ENCODE measurements at regions not wholly inside any gene's neighbourhood (a gene's known extent, or its start where the extent isn't known, plus 50 kb on each side); places are given as distances from the start of the nearest gene placed in this dataset.
"Not testable (repeated sequence)": the region's sequence is repeated elsewhere in the genome, so short reads cannot be mapped to it uniquely, and the experiment has no call there.

DNA sequence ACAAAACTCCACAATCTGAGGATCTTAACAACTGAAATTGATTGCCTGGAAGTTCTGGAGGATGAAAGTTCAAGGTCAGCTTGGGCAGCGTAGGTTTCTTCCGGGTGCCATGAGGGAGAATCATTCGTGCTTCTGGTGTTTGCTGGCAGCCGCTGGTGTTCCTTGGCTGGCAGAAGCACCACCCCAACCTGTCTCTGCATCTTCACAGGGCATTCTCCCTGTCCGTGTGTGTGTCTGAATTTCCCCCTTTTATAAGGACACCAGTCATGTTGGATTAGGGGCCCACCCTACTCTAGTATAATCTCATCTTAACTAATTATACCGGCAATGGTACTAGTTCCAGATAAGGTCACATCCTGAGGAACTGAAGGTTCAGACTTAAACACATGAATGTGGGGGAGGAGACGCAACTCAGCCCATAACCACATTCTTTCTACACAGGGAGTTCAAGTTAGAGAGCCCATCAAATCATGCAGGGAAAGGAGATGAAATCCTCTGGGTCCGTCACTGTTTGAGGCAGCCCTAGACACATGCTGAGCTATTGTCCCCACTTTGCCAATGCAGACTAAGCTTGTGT lies 175.9 kb upstream of the PLGLB2 start:
- DNase-seq (ENCODE audit: low spot score in 2 of 2); H3K4me1 Mint-ChIP-seq; H3K36me3 Mint-ChIP-seq; ATAC-seq (ENCODE audit: low read depth); H3K4me3 Mint-ChIP-seq; H3K27ac Mint-ChIP-seq; H3K27me3 Mint-ChIP-seq; H3K9me3 Mint-ChIP-seq: not testable (repeated sequence)

DNA sequence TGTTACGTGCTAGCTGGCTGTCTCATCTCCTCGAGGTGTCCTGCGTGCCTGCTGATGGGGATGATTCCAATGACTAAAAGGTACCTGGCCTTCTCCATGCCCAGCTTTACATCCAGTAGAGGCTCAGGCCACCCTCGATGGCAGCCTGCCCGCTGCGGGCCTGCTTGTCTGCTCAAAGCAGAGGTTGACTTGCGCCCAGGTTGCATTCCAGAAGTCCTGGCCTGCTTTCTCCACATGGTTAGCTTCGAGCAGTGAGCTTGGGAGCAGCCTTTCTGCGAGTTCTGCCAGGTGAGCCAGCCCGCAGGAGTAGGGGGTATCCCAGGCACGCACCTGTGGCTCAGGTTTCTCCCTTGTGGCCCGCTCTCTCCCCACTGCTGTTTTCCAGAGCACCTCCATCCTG lies 175.0 kb upstream of the PLGLB2 start:
- ATAC-seq (ENCODE audit: low read depth); H3K4me3 Mint-ChIP-seq; H3K27me3 Mint-ChIP-seq; H3K4me1 Mint-ChIP-seq; H3K9me3 Mint-ChIP-seq; H3K36me3 Mint-ChIP-seq; DNase-seq (ENCODE audit: low spot score in 2 of 2); H3K27ac Mint-ChIP-seq: not testable (repeated sequence)

DNA sequence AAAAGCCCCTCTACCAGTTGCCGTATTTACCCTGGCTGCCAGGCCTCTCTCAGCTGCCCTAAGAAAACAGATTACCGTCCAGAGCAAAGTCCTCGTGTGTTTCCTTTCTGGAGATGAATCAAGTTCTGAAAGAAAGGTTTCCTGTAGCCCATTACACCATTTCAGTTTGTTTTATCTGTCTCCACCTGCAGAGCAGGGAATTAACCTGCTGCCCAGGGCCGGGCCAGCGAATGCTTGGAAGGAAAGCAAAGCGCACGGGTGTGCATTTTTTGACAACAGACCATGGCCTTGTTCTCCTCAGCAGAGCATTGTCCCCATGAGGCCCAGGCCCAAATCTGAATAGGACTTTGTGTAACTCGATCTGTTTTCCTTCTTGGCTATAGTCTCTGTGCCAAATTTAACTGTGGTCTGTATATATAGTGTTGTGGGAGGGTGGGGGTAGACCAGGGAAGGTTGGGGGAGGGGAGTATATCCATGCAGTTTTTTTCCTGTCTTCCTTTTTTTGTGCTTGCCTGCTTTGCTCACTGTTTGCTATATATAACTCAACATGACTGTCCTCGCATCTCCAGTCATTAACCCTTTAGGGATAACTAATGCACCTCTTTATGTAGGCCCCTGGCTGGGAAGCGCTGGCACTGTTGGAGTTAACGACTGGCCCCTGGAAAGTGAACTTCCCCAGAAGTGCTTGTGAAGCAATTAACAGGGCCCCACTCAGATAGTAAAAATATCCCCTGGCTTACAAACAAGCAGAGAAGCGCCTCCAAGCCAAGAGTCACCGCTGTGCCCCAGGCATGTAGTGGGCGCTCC lies 174.3 kb upstream of the PLGLB2 start:
- not testable (repeated sequence) for H3K27me3 Mint-ChIP-seq; DNase-seq (ENCODE audit: low spot score in 2 of 2); ATAC-seq (ENCODE audit: low read depth); H3K27ac Mint-ChIP-seq; H3K4me1 Mint-ChIP-seq; H3K9me3 Mint-ChIP-seq; H3K36me3 Mint-ChIP-seq; H3K4me3 Mint-ChIP-seq

GRCh38 chr2:87574193-87575119 lies 173.4 kb upstream of the PLGLB2 start:
- H3K4me1 Mint-ChIP-seq; H3K36me3 Mint-ChIP-seq; H3K4me3 Mint-ChIP-seq; DNase-seq (ENCODE audit: low spot score in 2 of 2); H3K27me3 Mint-ChIP-seq; ATAC-seq (ENCODE audit: low read depth); H3K9me3 Mint-ChIP-seq; H3K27ac Mint-ChIP-seq: not testable (repeated sequence)

DNA sequence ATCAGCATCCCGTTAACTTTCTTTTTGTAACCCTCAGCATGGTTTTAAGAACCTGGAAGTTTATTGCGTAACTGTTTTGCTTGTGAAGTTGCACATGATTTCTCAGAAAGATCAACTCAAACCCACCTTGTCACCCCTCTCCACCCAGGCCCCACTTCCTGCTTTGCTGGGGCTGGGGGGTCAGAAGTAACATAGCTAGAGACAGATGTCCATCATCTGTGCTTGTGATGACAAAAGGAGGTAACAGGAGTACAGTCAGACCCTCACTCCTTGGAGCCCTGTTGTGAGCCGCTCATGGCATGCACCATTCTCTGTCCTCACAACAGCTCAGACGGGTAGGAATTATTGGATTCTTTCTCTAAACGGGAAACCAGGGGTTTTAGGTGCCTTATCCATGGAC lies 172.7 kb upstream of the PLGLB2 start:
- H3K4me1 Mint-ChIP-seq; H3K27me3 Mint-ChIP-seq; H3K36me3 Mint-ChIP-seq; ATAC-seq (ENCODE audit: low read depth); H3K9me3 Mint-ChIP-seq; H3K4me3 Mint-ChIP-seq; DNase-seq (ENCODE audit: low spot score in 2 of 2); H3K27ac Mint-ChIP-seq: not testable (repeated sequence)

- H3K4me3 Mint-ChIP-seq; H3K9me3 Mint-ChIP-seq; H3K36me3 Mint-ChIP-seq; H3K27me3 Mint-ChIP-seq; DNase-seq (ENCODE audit: low spot score in 2 of 2); H3K27ac Mint-ChIP-seq; H3K4me1 Mint-ChIP-seq; ATAC-seq (ENCODE audit: low read depth): not testable (repeated sequence)
These were observed 170.5 kb upstream of the PLGLB2 start for GRCh38 chr2:87577358-87577757.

DNA sequence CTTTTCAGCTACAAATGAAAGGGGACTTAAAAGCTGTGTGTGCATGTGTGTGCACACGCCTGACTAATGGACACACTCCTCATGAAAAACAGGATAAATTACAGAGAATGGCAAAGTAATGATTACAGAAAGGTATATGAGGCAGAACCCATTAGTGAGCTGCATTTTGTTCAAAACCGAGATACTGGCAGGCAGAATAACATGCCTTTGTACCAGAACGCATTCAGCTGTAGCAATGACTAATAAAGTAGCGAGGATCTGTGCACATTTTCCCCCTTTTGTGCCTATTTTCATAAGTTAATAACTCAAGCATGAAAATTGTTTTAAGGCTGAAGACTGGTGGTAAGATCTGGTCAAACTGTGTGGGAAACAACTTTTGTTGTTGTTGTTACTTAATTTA lies 165.7 kb upstream of the PLGLB2 start:
- H3K4me3 Mint-ChIP-seq; H3K27me3 Mint-ChIP-seq; H3K4me1 Mint-ChIP-seq; H3K36me3 Mint-ChIP-seq; DNase-seq (ENCODE audit: low spot score in 2 of 2); H3K9me3 Mint-ChIP-seq; H3K27ac Mint-ChIP-seq: not testable (repeated sequence)
- peak; percentile 66 for ATAC-seq (ENCODE audit: low read depth)

GRCh38 chr2:87582579-87582978 lies 165.3 kb upstream of the PLGLB2 start:
- H3K9me3 Mint-ChIP-seq, result not testable (repeated sequence)

GRCh38 chr2:87583370-87583769 lies 164.5 kb upstream of the PLGLB2 start:
- H3K36me3 Mint-ChIP-seq; H3K27ac Mint-ChIP-seq; H3K4me3 Mint-ChIP-seq; DNase-seq (ENCODE audit: low spot score in 2 of 2); H3K27me3 Mint-ChIP-seq; H3K9me3 Mint-ChIP-seq; ATAC-seq (ENCODE audit: low read depth); H3K4me1 Mint-ChIP-seq: not testable (repeated sequence)

More at GRCh38 chr2:87582579-87582978, 165.3 kb upstream of the PLGLB2 start:
- not testable (repeated sequence) for H3K36me3 Mint-ChIP-seq; H3K4me1 Mint-ChIP-seq; H3K27me3 Mint-ChIP-seq; DNase-seq (ENCODE audit: low spot score in 2 of 2); H3K4me3 Mint-ChIP-seq; H3K27ac Mint-ChIP-seq
- ATAC-seq (ENCODE audit: low read depth), result peak; percentile 34

- ATAC-seq (ENCODE audit: low read depth); H3K36me3 Mint-ChIP-seq; H3K27ac Mint-ChIP-seq; H3K4me1 Mint-ChIP-seq; H3K9me3 Mint-ChIP-seq; H3K27me3 Mint-ChIP-seq; H3K4me3 Mint-ChIP-seq; DNase-seq (ENCODE audit: low spot score in 2 of 2): not testable (repeated sequence)
These were observed 164.1 kb upstream of the PLGLB2 start for GRCh38 chr2:87583803-87584202.

DNA sequence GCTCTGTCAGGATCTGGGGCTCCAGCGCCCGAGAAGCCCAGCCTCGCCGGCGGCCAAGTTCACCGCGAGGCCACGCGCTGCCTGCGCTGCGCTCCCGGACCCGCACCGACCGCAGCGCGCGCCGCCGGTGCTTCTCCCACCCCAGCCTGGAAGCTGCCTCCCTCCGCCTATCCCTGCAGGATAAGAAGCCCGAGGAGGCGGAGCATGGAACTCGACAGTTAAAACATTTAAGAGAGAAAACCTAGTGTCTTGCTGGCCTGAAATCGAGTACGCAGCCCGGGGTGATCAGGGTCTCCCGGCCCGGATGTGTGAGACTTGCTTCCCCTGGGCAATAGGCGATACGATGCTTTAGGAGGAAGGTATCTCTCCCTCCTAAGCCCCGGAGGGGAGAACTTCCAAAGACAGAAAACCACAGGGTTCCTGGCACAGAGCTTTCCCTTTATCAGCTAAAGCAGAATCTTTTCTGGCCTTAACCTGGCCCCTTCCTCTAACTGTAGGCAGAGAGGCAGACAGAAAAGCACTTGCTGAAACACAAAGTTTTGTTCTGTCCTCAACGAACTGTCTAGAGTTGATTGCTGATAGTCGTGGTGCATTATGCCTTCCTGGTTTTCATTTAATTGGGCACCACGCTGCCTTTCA lies 163.5 kb upstream of the PLGLB2 start:
- H3K4me1 Mint-ChIP-seq; DNase-seq (ENCODE audit: low spot score in 2 of 2); ATAC-seq (ENCODE audit: low read depth); H3K4me3 Mint-ChIP-seq; H3K27ac Mint-ChIP-seq; H3K27me3 Mint-ChIP-seq; H3K36me3 Mint-ChIP-seq; H3K9me3 Mint-ChIP-seq: not testable (repeated sequence)

DNA sequence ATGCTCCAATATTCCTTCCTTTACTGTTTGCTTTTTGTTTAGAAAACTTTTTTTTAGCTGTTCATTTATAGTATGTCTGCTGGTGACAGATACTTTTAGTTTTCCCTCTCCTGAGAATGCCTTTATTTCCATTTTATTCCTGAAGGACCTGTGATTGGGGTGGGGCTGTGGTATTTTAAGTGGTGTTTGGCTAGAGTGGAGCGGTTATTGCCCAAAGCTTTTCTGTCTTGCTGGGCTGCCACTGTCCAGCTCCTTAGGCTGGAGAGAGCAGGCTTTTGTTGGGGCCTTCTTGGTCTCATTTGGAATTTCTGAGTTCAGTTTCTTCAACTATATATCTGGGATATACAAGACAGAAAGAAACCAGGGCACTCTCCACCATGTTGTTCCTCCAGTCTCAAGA lies 160.0 kb upstream of the PLGLB2 start:
- DNase-seq (ENCODE audit: low spot score in 2 of 2); H3K4me3 Mint-ChIP-seq; H3K4me1 Mint-ChIP-seq; H3K9me3 Mint-ChIP-seq; H3K27me3 Mint-ChIP-seq; H3K36me3 Mint-ChIP-seq; H3K27ac Mint-ChIP-seq; ATAC-seq (ENCODE audit: low read depth): not testable (repeated sequence)

DNA sequence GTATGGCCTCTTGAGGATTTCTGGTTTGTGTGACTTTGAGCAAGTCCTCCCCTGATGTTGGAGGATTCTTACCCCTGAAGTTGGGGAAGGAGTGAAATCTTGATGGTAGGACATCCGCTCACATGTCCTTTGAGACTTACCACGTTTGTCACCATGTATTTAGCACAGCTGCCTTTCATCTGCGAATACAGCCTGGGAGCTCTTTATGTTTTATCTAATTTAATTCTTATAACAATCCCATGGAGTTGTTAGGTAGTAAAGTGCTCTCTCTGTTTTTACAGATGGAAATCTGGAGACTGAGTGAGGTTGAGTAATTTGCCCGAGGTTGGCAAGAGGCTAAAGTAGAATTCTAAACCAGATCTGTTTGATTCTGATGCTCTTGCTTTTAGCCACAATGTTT lies 154.9 kb upstream of the PLGLB2 start:
- not testable (repeated sequence) for ATAC-seq (ENCODE audit: low read depth); H3K27me3 Mint-ChIP-seq; H3K4me3 Mint-ChIP-seq; DNase-seq (ENCODE audit: low spot score in 2 of 2); H3K4me1 Mint-ChIP-seq; H3K36me3 Mint-ChIP-seq; H3K27ac Mint-ChIP-seq; H3K9me3 Mint-ChIP-seq
